Stomach (tissue), 4 donors: ENCODE measurements at regions not wholly inside any gene's neighbourhood (a gene's known extent, or its start where the extent isn't known, plus 50 kb on each side); places are given as distances from the start of the nearest gene placed in this dataset.

Experiments
- CTCF ChIP-seq, 7 experiments: fragments of 450-650 bp in 4 of 7; fragments of 200-600 bp in 3 of 7; sonication (generic) in 3 of 7; IDR thresholded peaks; one replicate each; pipeline ENCODE4 v1.5.1; 2016 to 2019; ENCODE audit warnings: antibody characterized with exemption in 7 of 7, control low read depth in 2 of 7, mild to moderate bottlenecking in 1 of 7
- EP300 ChIP-seq: sonication (generic); formaldehyde crosslinking; IDR thresholded peaks from one replicate; pipeline ENCODE4 v1.6.1; 2017; ENCODE audit warnings: antibody characterized with exemption
- POLR2AphosphoS5 ChIP-seq, 3 donors: sonication (generic); formaldehyde crosslinking; IDR thresholded peaks; one replicate each; pipeline ENCODE4 v1.6.1; 2016; ENCODE audit warnings: antibody characterized with exemption in 3 of 3

GRCh38 chr6:98117068-98117467, 717.3 kb upstream of the POU3F2 start:
- TF ChIP-seq CTCF (IDR thresholded peaks at IDR 0.05): no peak
- TF ChIP-seq EP300: no peak
- no peak for TF ChIP-seq POLR2AphosphoS5 (IDR thresholded peaks at IDR 0.05)
